ENCODE measurements at regions not wholly inside any gene's neighbourhood (a gene's known extent, or its start where the extent isn't known, plus 50 kb on each side); places are given as distances from the start of the nearest gene placed in this dataset.

DNA sequence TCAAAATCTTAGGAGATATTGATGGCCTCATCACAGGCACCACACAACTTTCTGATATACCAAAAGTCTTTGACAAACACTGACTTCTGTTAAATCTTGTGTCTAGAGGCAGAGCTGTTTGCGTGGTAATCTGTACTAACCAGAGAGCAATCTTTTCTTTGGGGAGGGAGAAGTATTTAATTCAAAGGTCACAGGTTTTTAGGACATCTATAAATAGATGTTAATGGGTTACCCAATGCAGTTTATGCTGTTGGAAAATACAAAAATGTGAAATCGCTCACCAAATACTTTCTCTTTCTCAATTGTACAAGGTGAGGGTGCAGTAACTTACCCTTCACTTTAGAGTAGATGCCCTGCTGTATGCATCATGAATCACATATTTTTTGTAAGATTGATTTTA is 510.5 kb downstream of the NSUN3 start:
- Histone ChIP-seq H3K27me3 (ENCODE audit: low read depth) (no peaks in the 10 kb centered on the region), H3K9me3 (replicated peaks) (no peaks in the 10 kb centered on the region), H3K4me3 (no peak overlapping the region), H3K27ac (replicated peaks) (no peak overlapping the region), H3K4me1 (no peaks in the 10 kb centered on the region), H3K36me3 (no peaks in the 10 kb centered on the region)
- intact Hi-C loops (cut with micrococcal nuclease), result no loop called here
- TF ChIP-seq, protein P1, sequence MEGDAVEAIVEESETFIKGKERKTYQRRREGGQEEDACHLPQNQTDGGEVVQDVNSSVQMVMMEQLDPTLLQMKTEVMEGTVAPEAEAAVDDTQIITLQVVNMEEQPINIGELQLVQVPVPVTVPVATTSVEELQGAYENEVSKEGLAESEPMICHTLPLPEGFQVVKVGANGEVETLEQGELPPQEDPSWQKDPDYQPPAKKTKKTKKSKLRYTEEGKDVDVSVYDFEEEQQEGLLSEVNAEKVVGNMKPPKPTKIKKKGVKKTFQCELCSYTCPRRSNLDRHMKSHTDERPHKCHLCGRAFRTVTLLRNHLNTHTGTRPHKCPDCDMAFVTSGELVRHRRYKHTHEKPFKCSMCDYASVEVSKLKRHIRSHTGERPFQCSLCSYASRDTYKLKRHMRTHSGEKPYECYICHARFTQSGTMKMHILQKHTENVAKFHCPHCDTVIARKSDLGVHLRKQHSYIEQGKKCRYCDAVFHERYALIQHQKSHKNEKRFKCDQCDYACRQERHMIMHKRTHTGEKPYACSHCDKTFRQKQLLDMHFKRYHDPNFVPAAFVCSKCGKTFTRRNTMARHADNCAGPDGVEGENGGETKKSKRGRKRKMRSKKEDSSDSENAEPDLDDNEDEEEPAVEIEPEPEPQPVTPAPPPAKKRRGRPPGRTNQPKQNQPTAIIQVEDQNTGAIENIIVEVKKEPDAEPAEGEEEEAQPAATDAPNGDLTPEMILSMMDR (IDR thresholded peaks at IDR 0.05; ENCODE audit: borderline replicate concordance), result no peak
- DNase-seq, result no peak

DNA sequence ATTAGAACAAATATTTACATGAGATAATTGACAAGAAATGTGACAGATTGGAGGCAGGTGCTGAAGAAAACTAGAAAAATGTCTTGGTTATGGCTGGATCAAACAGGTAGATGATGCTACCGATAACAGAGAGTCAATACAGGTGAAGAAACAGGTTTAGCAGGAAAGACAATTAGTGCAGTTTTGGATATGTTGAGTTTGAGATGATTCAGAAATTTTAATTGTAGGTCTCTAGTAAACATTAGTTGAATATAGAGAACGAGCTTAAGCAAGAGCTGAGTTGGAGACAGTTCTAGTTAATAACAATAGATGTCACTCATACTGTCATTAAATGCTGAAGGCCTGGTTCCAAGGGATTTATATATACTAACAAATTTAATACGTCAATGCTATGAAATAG is 524.4 kb downstream of the NSUN3 start:
- TF ChIP-seq, protein P1 (IDR thresholded peaks at IDR 0.05; ENCODE audit: borderline replicate concordance), result no peak
- no peak overlapping the region for H3K4me3 ChIP-seq
- H3K9me3 ChIP-seq (replicated peaks), result peaks cover 8% of the 10 kb centered on the region
- DNase-seq, result no peak
- no peaks in the 10 kb centered on the region for H3K36me3 ChIP-seq
- H3K27ac ChIP-seq (replicated peaks), result no peak overlapping the region
- intact Hi-C loops (cut with micrococcal nuclease), result no loop called here
- H3K27me3 ChIP-seq (ENCODE audit: low read depth), result no peaks in the 10 kb centered on the region
- H3K4me1 ChIP-seq, result no peaks in the 10 kb centered on the region

DNA sequence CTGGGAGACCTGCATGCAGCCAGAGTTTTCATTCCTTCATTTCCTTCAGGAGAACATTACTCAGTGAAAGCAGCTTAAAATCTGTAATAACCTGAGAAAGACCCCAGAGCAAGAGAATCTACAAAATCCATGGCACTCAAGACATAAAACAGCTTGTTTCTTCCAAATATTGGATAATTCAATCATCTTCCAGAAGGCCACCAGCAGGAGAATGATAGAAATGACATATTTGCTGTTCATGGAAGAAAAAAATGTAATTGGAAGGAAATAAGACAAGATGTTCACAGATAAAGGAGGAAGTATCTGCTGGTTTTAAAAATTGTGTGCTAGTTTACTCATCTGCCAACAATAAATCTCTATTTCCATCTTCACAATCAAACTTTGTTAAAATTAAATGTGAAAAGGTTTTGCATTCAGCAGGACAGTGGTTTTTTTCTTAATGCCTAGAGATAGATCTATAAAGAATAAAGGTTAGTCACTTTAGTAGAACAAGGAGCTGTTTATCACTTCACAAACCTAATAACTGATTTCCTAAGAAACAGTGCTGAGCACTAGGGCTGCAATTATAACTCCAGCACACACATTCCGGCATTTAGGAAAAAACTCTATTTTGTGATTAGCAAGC is 530.8 kb downstream of the NSUN3 start:
- no peaks in the 10 kb centered on the region for H3K4me1 ChIP-seq
- H3K27ac ChIP-seq (replicated peaks), result no peak overlapping the region
- TF ChIP-seq, protein P1 (IDR thresholded peaks at IDR 0.05; ENCODE audit: borderline replicate concordance), result no peak
- no peaks in the 10 kb centered on the region for H3K27me3 ChIP-seq (ENCODE audit: low read depth)
- H3K4me3 ChIP-seq, result no peak overlapping the region
- peaks cover 12% of the 10 kb centered on the region for H3K9me3 ChIP-seq (replicated peaks)
- no peaks in the 10 kb centered on the region for H3K36me3 ChIP-seq
- no peak for DNase-seq
- intact Hi-C loops (cut with micrococcal nuclease), result no loop called here

DNA sequence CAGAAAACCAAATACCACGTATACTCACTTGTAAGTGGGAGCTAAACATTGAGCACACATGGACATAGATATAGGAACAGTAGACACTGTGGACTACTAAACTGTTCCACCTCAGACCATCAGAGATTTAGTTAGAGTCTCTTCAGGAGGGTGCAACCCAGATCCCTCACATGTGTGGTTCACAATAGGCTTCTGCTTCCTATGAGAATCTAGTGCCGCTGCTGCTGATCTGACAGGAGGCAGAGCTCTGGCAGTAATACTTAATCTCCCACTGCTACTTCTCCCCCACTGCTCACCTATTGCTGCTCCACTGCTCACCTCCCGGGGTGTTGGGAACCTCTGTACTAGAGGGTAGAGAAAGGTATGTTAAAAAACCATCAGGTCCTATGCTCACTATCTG is 533.3 kb downstream of the NSUN3 start:
- intact Hi-C loops (cut with micrococcal nuclease), result no loop called here
- TF ChIP-seq, protein P1 (IDR thresholded peaks at IDR 0.05; ENCODE audit: borderline replicate concordance), result no peak
- H3K36me3 ChIP-seq, result no peaks in the 10 kb centered on the region
- no peak overlapping the region for H3K27ac ChIP-seq (replicated peaks)
- H3K4me1 ChIP-seq, result no peaks in the 10 kb centered on the region
- no peak overlapping the region for H3K4me3 ChIP-seq
- no peaks in the 10 kb centered on the region for H3K27me3 ChIP-seq (ENCODE audit: low read depth)
- DNase-seq, result no peak
- peaks cover 6% of the 10 kb centered on the region for H3K9me3 ChIP-seq (replicated peaks)

DNA sequence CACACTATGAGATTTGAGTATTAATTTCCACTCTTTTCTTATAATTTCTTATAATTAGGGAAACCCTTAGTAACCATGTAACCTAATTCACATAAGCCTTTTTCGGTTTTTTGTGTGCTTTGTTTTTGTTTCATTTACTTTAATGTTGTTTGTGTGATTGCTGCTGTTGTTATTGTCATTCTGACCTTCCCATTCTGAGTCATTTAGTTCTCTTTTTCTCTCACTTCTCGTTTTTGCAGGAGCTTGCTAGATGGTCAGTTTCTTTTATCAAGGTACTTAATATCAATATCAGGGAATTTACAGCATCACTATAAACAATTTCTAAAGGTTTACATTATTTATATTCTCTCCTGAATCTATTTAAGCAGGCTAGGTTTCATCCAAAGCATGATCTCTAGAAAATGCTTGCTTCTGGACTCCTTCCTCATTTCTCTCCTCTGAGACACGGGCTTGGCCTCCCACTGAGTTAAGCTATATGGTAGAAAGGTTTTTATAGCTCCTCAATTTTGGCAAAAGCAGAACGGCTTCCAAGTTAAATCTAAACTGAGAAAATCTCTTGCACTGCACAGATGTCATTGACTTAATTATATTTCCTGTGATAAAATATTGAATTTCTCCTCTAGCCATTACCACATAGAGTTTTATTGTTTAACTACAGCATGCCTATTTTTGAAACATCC is 534.2 kb downstream of the NSUN3 start:
- intact Hi-C loops (cut with micrococcal nuclease), result no loop called here
- H3K4me3 ChIP-seq, result no peak overlapping the region

More for the DNA sequence above, 534.2 kb downstream of the NSUN3 start:
- Histone ChIP-seq H3K4me1 (no peaks in the 10 kb centered on the region), H3K27ac (replicated peaks) (no peak overlapping the region), H3K36me3 (no peaks in the 10 kb centered on the region), H3K27me3 (ENCODE audit: low read depth) (no peaks in the 10 kb centered on the region), H3K9me3 (replicated peaks) (peaks cover 6% of the 10 kb centered on the region)
- TF ChIP-seq, protein P1 (IDR thresholded peaks at IDR 0.05; ENCODE audit: borderline replicate concordance), result no peak
- no peak for DNase-seq

All from left ventricle myocardium inferior (tissue), 1 donor.